ENCODE measurements at regions not wholly inside any gene's neighbourhood (a gene's known extent, or its start where the extent isn't known, plus 50 kb on each side); places are given as distances from the start of the nearest gene placed in this dataset.

GRCh38 chr2:145725876-145726275 is 1206.0 kb upstream of the ZEB2 start:
- DNase-seq (ENCODE audit: low read depth in 3 of 3), result no peak

GRCh38 chr2:145724311-145724898 is 1204.5 kb upstream of the ZEB2 start:
- DNase-seq (ENCODE audit: low read depth in 3 of 3), result no peak

- no peak for DNase-seq (ENCODE audit: low read depth in 3 of 3)
Observed at GRCh38 chr2:145723872-145724271, 1204.0 kb upstream of the ZEB2 start.

GRCh38 chr2:145721681-145722080 is 1201.8 kb upstream of the ZEB2 start:
- no peak for DNase-seq (ENCODE audit: low read depth in 3 of 3)

- DNase-seq (ENCODE audit: low read depth in 3 of 3), result no peak
Observed at GRCh38 chr2:145715601-145716000, 1195.7 kb upstream of the ZEB2 start.

- no peak for DNase-seq (ENCODE audit: low read depth in 3 of 3)
Observed at GRCh38 chr2:145710303-145710702, 1190.4 kb upstream of the ZEB2 start.

GRCh38 chr2:145702305-145702704 is 1182.4 kb upstream of the ZEB2 start:
- no peak for DNase-seq (ENCODE audit: low read depth in 3 of 3)

- no peak for DNase-seq (ENCODE audit: low read depth in 3 of 3)
Observed at GRCh38 chr2:145692971-145693478, 1173.1 kb upstream of the ZEB2 start.

GRCh38 chr2:145691659-145692058 is 1171.7 kb upstream of the ZEB2 start:
- no peak for DNase-seq (ENCODE audit: low read depth in 3 of 3)

- no peak for DNase-seq (ENCODE audit: low read depth in 3 of 3)
Observed at GRCh38 chr2:145690183-145690778, 1170.4 kb upstream of the ZEB2 start.

GRCh38 chr2:145689277-145689676 is 1169.4 kb upstream of the ZEB2 start:
- no peak for DNase-seq (ENCODE audit: low read depth in 3 of 3)

- no peak for DNase-seq (ENCODE audit: low read depth in 3 of 3)
Observed at GRCh38 chr2:145688156-145688555, 1168.2 kb upstream of the ZEB2 start.

GRCh38 chr2:145687442-145688134 is 1167.7 kb upstream of the ZEB2 start:
- no peak for DNase-seq (ENCODE audit: low read depth in 3 of 3)

- no peak for DNase-seq (ENCODE audit: low read depth in 3 of 3)
Observed at GRCh38 chr2:145685383-145686050, 1165.6 kb upstream of the ZEB2 start.

- DNase-seq (ENCODE audit: low read depth in 3 of 3), result no peak
Observed at GRCh38 chr2:145682546-145683157, 1162.7 kb upstream of the ZEB2 start.

GRCh38 chr2:145680276-145680675 is 1160.4 kb upstream of the ZEB2 start:
- DNase-seq (ENCODE audit: low read depth in 3 of 3), result no peak

- no peak for DNase-seq (ENCODE audit: low read depth in 3 of 3)
Observed at GRCh38 chr2:145677371-145677770, 1157.5 kb upstream of the ZEB2 start.

GRCh38 chr2:145674705-145675104 is 1154.8 kb upstream of the ZEB2 start:
- no peak for DNase-seq (ENCODE audit: low read depth in 3 of 3)

GRCh38 chr2:145669301-145669700 is 1149.4 kb upstream of the ZEB2 start:
- no peak for DNase-seq (ENCODE audit: low read depth in 3 of 3)

- no peak for DNase-seq (ENCODE audit: low read depth in 3 of 3)
Observed at GRCh38 chr2:145666552-145666951, 1146.6 kb upstream of the ZEB2 start.

- no peak for DNase-seq (ENCODE audit: low read depth in 3 of 3)
Observed at GRCh38 chr2:145657265-145657664, 1137.3 kb upstream of the ZEB2 start.

- DNase-seq (ENCODE audit: low read depth in 3 of 3), result no peak
Observed at GRCh38 chr2:145655165-145655765, 1135.3 kb upstream of the ZEB2 start.
